ENCODE measurements at regions not wholly inside any gene's neighbourhood (a gene's known extent, or its start where the extent isn't known, plus 50 kb on each side); places are given as distances from the start of the nearest gene placed in this dataset.

- Mint-ChIP-seq H3K9me3 (no peaks in the 10 kb centered on the region), H3K27ac (no peak overlapping the region), H3K27me3 (ENCODE audit: low read depth) (no peaks in the 10 kb centered on the region), H3K4me1 (0 out of 4 replicates have a peak, but pooled peaks cover 0 to 2% of the 10 kb centered on the region in 2 experiments), H3K4me3 (no peak overlapping the region), H3K36me3 (ENCODE audit: insufficient read depth in 1 of 3, low read depth in 3 of 3) (no peaks in the 10 kb centered on the region)
- Histone ChIP-seq H3K9ac (ENCODE audit: extremely low read depth, insufficient read length, low read length) (no peak overlapping the region), H2BK15ac (ENCODE audit: low read depth, low read length) (no peak overlapping the region), H3K14ac (ENCODE audit: insufficient read depth, low read length) (no peak overlapping the region), H3K79me1 (ENCODE audit: insufficient read depth, low read depth, low read length, poor library complexity, severe bottlenecking) (no peaks in the 10 kb centered on the region), H3K27ac (ENCODE audit: insufficient read length, low read depth, low read length) (no peak overlapping the region), H2BK120ac (ENCODE audit: low read depth, low read length, poor library complexity, severe bottlenecking) (no peak overlapping the region), H3K18ac (ENCODE audit: insufficient read length, low read depth, low read length) (no peak overlapping the region), H3K56ac (ENCODE audit: insufficient read length, low read depth, low read length) (no peak overlapping the region), H2BK20ac (ENCODE audit: low read depth, low read length, poor library complexity, severe bottlenecking) (no peak overlapping the region), H2BK5ac (ENCODE audit: insufficient read length, low read length) (no peak overlapping the region), H4K5ac (ENCODE audit: insufficient read length, low read depth, low read length) (no peak overlapping the region), H3K23me2 (ENCODE audit: insufficient read length, low read depth, low read length, poor library complexity, severe bottlenecking) (no peaks in the 10 kb centered on the region), H3K4me1 (ENCODE audit: insufficient read depth, low read length) (no peaks in the 10 kb centered on the region), H3K79me2 (ENCODE audit: insufficient read depth, low read length) (no peaks in the 10 kb centered on the region), H2AK5ac (ENCODE audit: insufficient read length, low read length) (no peak overlapping the region), H3K4me2 (ENCODE audit: insufficient read depth, insufficient read length, low read length) (no peak overlapping the region), H2AFZ (ENCODE audit: low read length) (no peak overlapping the region), H4K8ac (replicated peaks; ENCODE audit: insufficient read length, low read depth, low read length) (no peak overlapping the region), H3T11ph (ENCODE audit: low read length) (no peak overlapping the region), H2BK12ac (ENCODE audit: insufficient read length, low read depth, low read length) (no peak overlapping the region), H3K4ac (ENCODE audit: low read depth, low read length) (no peak overlapping the region), H3K27me3 (ENCODE audit: insufficient read depth, low read length) (no peaks in the 10 kb centered on the region), H4K20me1 (ENCODE audit: control insufficient read depth, insufficient read depth, insufficient read length) (no peaks in the 10 kb centered on the region), H3K23ac (ENCODE audit: insufficient read length, low read depth, low read length) (no peak overlapping the region), H3K9me3 (ENCODE audit: control insufficient read depth, low read depth, low read length) (no peaks in the 10 kb centered on the region), H4K91ac (ENCODE audit: insufficient read length, low read depth, low read length) (no peak overlapping the region)
- DNase-seq = no peak
- WGBS (ENCODE audit: extremely low coverage, insufficient read length, low lambda C conversion rate) = no CpG with 5 or more reads among the region's 1 CpG
- TF ChIP-seq, protein P1, sequence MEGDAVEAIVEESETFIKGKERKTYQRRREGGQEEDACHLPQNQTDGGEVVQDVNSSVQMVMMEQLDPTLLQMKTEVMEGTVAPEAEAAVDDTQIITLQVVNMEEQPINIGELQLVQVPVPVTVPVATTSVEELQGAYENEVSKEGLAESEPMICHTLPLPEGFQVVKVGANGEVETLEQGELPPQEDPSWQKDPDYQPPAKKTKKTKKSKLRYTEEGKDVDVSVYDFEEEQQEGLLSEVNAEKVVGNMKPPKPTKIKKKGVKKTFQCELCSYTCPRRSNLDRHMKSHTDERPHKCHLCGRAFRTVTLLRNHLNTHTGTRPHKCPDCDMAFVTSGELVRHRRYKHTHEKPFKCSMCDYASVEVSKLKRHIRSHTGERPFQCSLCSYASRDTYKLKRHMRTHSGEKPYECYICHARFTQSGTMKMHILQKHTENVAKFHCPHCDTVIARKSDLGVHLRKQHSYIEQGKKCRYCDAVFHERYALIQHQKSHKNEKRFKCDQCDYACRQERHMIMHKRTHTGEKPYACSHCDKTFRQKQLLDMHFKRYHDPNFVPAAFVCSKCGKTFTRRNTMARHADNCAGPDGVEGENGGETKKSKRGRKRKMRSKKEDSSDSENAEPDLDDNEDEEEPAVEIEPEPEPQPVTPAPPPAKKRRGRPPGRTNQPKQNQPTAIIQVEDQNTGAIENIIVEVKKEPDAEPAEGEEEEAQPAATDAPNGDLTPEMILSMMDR (conservative IDR thresholded peaks at IDR 0.05) = no peak
Observed at GRCh38 chr14:25945746-25946145, 652.1 kb downstream of the NOVA1 start.

Data from H9 (cell line).